ENCODE measurements at regions not wholly inside any gene's neighbourhood (a gene's known extent, or its start where the extent isn't known, plus 50 kb on each side); places are given as distances from the start of the nearest gene placed in this dataset.

DNA sequence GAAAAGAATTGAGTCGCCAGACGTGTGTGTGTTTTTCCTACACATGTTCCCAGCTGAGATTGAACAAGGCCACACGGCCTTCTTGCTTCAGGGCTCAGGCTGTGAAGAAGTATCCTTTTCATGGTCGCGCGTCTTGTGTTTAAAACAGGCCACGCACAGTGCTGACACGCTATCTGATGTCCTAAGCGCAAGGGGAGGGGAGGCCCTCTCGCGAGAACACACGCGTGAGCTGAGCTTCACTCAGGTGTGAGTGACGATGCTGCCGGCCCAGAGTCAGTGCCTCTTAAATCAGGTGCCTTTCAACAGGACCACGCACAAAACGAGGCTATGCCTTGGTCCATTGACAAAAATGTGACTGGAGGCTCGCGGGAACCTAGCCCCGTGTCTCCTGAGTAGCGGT is 103.7 kb downstream of the TEX29 start:
- TF ChIP-seq, protein P1, sequence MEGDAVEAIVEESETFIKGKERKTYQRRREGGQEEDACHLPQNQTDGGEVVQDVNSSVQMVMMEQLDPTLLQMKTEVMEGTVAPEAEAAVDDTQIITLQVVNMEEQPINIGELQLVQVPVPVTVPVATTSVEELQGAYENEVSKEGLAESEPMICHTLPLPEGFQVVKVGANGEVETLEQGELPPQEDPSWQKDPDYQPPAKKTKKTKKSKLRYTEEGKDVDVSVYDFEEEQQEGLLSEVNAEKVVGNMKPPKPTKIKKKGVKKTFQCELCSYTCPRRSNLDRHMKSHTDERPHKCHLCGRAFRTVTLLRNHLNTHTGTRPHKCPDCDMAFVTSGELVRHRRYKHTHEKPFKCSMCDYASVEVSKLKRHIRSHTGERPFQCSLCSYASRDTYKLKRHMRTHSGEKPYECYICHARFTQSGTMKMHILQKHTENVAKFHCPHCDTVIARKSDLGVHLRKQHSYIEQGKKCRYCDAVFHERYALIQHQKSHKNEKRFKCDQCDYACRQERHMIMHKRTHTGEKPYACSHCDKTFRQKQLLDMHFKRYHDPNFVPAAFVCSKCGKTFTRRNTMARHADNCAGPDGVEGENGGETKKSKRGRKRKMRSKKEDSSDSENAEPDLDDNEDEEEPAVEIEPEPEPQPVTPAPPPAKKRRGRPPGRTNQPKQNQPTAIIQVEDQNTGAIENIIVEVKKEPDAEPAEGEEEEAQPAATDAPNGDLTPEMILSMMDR (IDR thresholded peaks at IDR 0.05): no peak
- TF ChIP-seq ZFX (IDR thresholded peaks at IDR 0.05; ENCODE audit: borderline replicate concordance): no peak
